ENCODE measurements at regions not wholly inside any gene's neighbourhood (a gene's known extent, or its start where the extent isn't known, plus 50 kb on each side); places are given as distances from the start of the nearest gene placed in this dataset.

GRCh38 chr11:28969832-28970231 is 861.6 kb downstream of the METTL15 start:
- no peak for TF ChIP-seq CTCF (conservative IDR thresholded peaks at IDR 0.05; ENCODE audit: low read depth, low read length)
- DNase-seq (ENCODE audit: low read depth), result no peak
- no peak overlapping the region for H3K4me3 ChIP-seq (ENCODE audit: low read depth, low read length)

GRCh38 chr11:28966951-28967350 is 858.8 kb downstream of the METTL15 start:
- no peak for TF ChIP-seq CTCF (conservative IDR thresholded peaks at IDR 0.05; ENCODE audit: low read depth, low read length)
- DNase-seq (ENCODE audit: low read depth), result peak; percentile 16
- H3K4me3 ChIP-seq (ENCODE audit: low read depth, low read length), result no peak overlapping the region

- DNase-seq (ENCODE audit: low read depth), result no peak
- H3K4me3 ChIP-seq (ENCODE audit: low read depth, low read length), result no peak overlapping the region
- no peak for TF ChIP-seq CTCF (conservative IDR thresholded peaks at IDR 0.05; ENCODE audit: low read depth, low read length)
Measured at GRCh38 chr11:28965819-28966218, 857.6 kb downstream of the METTL15 start.

GRCh38 chr11:28964811-28965210 is 856.6 kb downstream of the METTL15 start:
- H3K4me3 ChIP-seq (ENCODE audit: low read depth, low read length), result no peak overlapping the region
- TF ChIP-seq CTCF (conservative IDR thresholded peaks at IDR 0.05; ENCODE audit: low read depth, low read length), result no peak
- DNase-seq (ENCODE audit: low read depth), result no peak

GRCh38 chr11:28963187-28963586 is 855.0 kb downstream of the METTL15 start:
- no peak for DNase-seq (ENCODE audit: low read depth)
- no peak overlapping the region for H3K4me3 ChIP-seq (ENCODE audit: low read depth, low read length)
- no peak for TF ChIP-seq CTCF (conservative IDR thresholded peaks at IDR 0.05; ENCODE audit: low read depth, low read length)

- H3K4me3 ChIP-seq (ENCODE audit: low read depth, low read length), result no peak overlapping the region
- no peak for TF ChIP-seq CTCF (conservative IDR thresholded peaks at IDR 0.05; ENCODE audit: low read depth, low read length)
- no peak for DNase-seq (ENCODE audit: low read depth)
Measured at GRCh38 chr11:28962502-28962901, 854.3 kb downstream of the METTL15 start.

- no peak for DNase-seq (ENCODE audit: low read depth)
- no peak for TF ChIP-seq CTCF (conservative IDR thresholded peaks at IDR 0.05; ENCODE audit: low read depth, low read length)
- no peak overlapping the region for H3K4me3 ChIP-seq (ENCODE audit: low read depth, low read length)
Measured at GRCh38 chr11:28961726-28962125, 853.5 kb downstream of the METTL15 start.

All from epithelial cell of proximal tubule (primary cell).